ENCODE measurements at regions not wholly inside any gene's neighbourhood (a gene's known extent, or its start where the extent isn't known, plus 50 kb on each side); places are given as distances from the start of the nearest gene placed in this dataset.
A peak's percentile ranks its signal among the peaks of the same experiment; 100 is the strongest.

DNA sequence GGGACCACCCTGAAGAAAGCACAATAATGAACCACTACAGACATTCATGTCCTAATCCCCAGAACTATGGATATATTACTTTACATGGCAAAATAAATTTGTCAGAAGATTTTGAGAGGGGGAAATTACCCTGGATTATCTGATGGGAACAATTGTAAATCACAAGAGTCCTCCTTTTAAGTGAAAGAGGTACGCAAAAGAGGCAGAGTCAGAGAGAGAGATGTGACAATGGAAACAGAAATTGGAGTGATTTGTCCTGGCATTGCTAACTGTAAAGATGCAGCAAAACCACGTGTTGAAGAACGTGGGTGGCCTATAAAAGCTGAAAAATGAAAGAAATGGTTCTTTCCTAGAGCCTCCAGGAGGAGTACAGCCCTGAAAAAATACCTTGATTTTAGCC is 1121.4 kb upstream of the ALCAM start:
- H3K4me3 ChIP-seq (ENCODE audit: low read depth in 2 of 2, low read length in 2 of 2) = no peak overlapping the region
- intact Hi-C loops (cut with micrococcal nuclease; ENCODE audit: unreplicated experiment) (no loop called here), in situ Hi-C loops (cut with HindIII; ENCODE audit: low pct_unique_long_range_greater_than_20kb, low sequenced_read_pairs) (no loop called here)
- no peaks in the 10 kb centered on the region for H3K9me3 ChIP-seq (ENCODE audit: control insufficient read depth, insufficient read depth, low read depth, low read length)
- BruUV-seq (replicated peaks) = no TSS peak
- DNase-seq (ENCODE audit: low read depth, low spot score) = no peak
- ChIA-PET CTCF (no interaction called here), POLR2A (no interaction called here)
- ATAC-seq = no peak
- no peaks in the 10 kb centered on the region for H3K27me3 ChIP-seq (ENCODE audit: control insufficient read depth, insufficient read depth, low read length)
- TF ChIP-seq, protein P1, sequence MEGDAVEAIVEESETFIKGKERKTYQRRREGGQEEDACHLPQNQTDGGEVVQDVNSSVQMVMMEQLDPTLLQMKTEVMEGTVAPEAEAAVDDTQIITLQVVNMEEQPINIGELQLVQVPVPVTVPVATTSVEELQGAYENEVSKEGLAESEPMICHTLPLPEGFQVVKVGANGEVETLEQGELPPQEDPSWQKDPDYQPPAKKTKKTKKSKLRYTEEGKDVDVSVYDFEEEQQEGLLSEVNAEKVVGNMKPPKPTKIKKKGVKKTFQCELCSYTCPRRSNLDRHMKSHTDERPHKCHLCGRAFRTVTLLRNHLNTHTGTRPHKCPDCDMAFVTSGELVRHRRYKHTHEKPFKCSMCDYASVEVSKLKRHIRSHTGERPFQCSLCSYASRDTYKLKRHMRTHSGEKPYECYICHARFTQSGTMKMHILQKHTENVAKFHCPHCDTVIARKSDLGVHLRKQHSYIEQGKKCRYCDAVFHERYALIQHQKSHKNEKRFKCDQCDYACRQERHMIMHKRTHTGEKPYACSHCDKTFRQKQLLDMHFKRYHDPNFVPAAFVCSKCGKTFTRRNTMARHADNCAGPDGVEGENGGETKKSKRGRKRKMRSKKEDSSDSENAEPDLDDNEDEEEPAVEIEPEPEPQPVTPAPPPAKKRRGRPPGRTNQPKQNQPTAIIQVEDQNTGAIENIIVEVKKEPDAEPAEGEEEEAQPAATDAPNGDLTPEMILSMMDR (IDR thresholded peaks at IDR 0.05) = no peak
- TF ChIP-seq POLR2AphosphoS5 (IDR thresholded peaks at IDR 0.05; ENCODE audit: low read depth, low read length) (no peak), SIN3A (IDR thresholded peaks at IDR 0.05; ENCODE audit: borderline replicate concordance, insufficient read depth, low read depth, low read length) (no peak), TCF7L2 (IDR thresholded peaks at IDR 0.05; ENCODE audit: low read depth, low read length) (no peak)
- TF ChIP-seq, protein P2, sequence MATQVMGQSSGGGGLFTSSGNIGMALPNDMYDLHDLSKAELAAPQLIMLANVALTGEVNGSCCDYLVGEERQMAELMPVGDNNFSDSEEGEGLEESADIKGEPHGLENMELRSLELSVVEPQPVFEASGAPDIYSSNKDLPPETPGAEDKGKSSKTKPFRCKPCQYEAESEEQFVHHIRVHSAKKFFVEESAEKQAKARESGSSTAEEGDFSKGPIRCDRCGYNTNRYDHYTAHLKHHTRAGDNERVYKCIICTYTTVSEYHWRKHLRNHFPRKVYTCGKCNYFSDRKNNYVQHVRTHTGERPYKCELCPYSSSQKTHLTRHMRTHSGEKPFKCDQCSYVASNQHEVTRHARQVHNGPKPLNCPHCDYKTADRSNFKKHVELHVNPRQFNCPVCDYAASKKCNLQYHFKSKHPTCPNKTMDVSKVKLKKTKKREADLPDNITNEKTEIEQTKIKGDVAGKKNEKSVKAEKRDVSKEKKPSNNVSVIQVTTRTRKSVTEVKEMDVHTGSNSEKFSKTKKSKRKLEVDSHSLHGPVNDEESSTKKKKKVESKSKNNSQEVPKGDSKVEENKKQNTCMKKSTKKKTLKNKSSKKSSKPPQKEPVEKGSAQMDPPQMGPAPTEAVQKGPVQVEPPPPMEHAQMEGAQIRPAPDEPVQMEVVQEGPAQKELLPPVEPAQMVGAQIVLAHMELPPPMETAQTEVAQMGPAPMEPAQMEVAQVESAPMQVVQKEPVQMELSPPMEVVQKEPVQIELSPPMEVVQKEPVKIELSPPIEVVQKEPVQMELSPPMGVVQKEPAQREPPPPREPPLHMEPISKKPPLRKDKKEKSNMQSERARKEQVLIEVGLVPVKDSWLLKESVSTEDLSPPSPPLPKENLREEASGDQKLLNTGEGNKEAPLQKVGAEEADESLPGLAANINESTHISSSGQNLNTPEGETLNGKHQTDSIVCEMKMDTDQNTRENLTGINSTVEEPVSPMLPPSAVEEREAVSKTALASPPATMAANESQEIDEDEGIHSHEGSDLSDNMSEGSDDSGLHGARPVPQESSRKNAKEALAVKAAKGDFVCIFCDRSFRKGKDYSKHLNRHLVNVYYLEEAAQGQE (IDR thresholded peaks at IDR 0.05; ENCODE audit: insufficient read depth in 1 of 2, low read depth in 2 of 2, low read length in 1 of 2) = no peak
- no peaks in the 10 kb centered on the region for H3K4me1 ChIP-seq (ENCODE audit: control insufficient read depth, insufficient read depth, low read length)
- H3K27ac ChIP-seq (ENCODE audit: low read length) = 0 out of 2 replicates have a peak overlapping the region, but pooled peaks have one; percentile 8
- H3K36me3 ChIP-seq (ENCODE audit: control insufficient read depth, insufficient read depth, low read length) = no peaks in the 10 kb centered on the region

DNA sequence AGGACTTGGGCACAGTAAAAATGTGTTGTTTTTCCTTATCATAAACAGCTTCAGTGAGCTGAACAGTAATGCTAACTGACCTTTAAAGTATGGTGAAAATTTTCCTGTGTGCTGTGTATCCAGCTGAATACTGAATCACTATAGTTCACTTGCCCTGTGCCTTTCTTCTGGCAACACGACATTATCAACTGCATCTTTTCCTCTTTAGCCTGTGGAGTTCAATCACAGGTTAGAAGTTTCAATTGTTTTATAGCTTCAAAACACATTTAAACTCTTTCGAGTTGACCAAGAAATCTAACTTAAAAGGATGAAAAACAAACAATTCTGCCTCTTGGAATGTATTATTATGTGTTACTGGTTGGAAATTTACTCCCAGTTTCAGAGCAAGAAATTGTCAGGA is 1120.7 kb upstream of the ALCAM start:
- in situ Hi-C loops (cut with HindIII; ENCODE audit: low pct_unique_long_range_greater_than_20kb, low sequenced_read_pairs) (no loop called here), intact Hi-C loops (cut with micrococcal nuclease; ENCODE audit: unreplicated experiment) (no loop called here)
- CTCF ChIA-PET = no interaction called here
- BruUV-seq (replicated peaks) = no TSS peak
- ATAC-seq (peak; percentile 38; the same call in 1 of the 2 replicates), DNase-seq (ENCODE audit: low read depth, low spot score) (no peak)
- no peaks in the 10 kb centered on the region for H3K4me1 ChIP-seq (ENCODE audit: control insufficient read depth, insufficient read depth, low read length)
- POLR2A ChIA-PET = no interaction called here
- TF ChIP-seq TCF7L2 (IDR thresholded peaks at IDR 0.05; ENCODE audit: low read depth, low read length) (peak; percentile 74), SIN3A (IDR thresholded peaks at IDR 0.05; ENCODE audit: borderline replicate concordance, insufficient read depth, low read depth, low read length) (no peak), POLR2AphosphoS5 (IDR thresholded peaks at IDR 0.05; ENCODE audit: low read depth, low read length) (no peak)
- TF ChIP-seq, protein P2 (IDR thresholded peaks at IDR 0.05; ENCODE audit: insufficient read depth in 1 of 2, low read depth in 2 of 2, low read length in 1 of 2) = no peak
- H3K27ac ChIP-seq (ENCODE audit: low read length) = no peak overlapping the region
- no peaks in the 10 kb centered on the region for H3K9me3 ChIP-seq (ENCODE audit: control insufficient read depth, insufficient read depth, low read depth, low read length)
- H3K36me3 ChIP-seq (ENCODE audit: control insufficient read depth, insufficient read depth, low read length) = no peaks in the 10 kb centered on the region
- no peak overlapping the region for H3K4me3 ChIP-seq (ENCODE audit: low read depth in 2 of 2, low read length in 2 of 2)
- H3K27me3 ChIP-seq (ENCODE audit: control insufficient read depth, insufficient read depth, low read length) = no peaks in the 10 kb centered on the region
